ENCODE measurements at regions not wholly inside any gene's neighbourhood (a gene's known extent, or its start where the extent isn't known, plus 50 kb on each side); places are given as distances from the start of the nearest gene placed in this dataset.

DNA sequence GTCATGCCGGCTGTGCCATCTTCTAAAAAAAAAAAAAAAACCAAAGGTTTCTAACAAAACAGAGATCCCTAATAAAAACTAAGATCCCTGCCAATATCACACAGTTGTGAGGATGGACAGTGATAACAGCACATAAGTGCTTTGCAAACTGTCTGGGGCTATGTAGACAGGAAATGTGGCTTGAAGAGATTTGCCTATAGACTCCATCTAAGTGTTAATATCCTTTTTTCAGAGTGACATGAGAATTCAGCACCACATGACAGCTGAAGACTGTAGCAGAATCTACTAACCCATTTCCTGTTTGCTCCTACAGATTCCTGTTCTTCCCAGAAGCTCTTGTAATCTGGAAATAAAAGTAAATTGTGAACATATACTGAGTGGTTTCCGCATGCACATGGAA lies 215.4 kb downstream of the KDR start:
- Histone ChIP-seq H3K27ac (ENCODE audit: insufficient read length, low read depth, low read length) (no peak overlapping the region), H2BK120ac (ENCODE audit: low read depth, low read length, poor library complexity, severe bottlenecking) (no peak overlapping the region), H3K23ac (ENCODE audit: insufficient read length, low read depth, low read length) (no peak overlapping the region), H2BK12ac (ENCODE audit: insufficient read length, low read depth, low read length) (no peak overlapping the region), H3K4me2 (ENCODE audit: insufficient read depth, insufficient read length, low read length) (no peak overlapping the region), H3T11ph (ENCODE audit: low read length) (no peak overlapping the region), H3K14ac (ENCODE audit: insufficient read depth, low read length) (no peak overlapping the region), H3K56ac (ENCODE audit: insufficient read length, low read depth, low read length) (no peak overlapping the region), H2AFZ (ENCODE audit: low read length) (no peak overlapping the region), H3K4me1 (ENCODE audit: insufficient read depth, low read length) (0 out of 2 replicates have a peak, but pooled peaks cover 3% of the 10 kb centered on the region), H3K4ac (ENCODE audit: low read depth, low read length) (no peak overlapping the region), H3K9ac (ENCODE audit: extremely low read depth, insufficient read length, low read length) (no peak overlapping the region), H3K18ac (ENCODE audit: insufficient read length, low read depth, low read length) (no peak overlapping the region), H4K5ac (ENCODE audit: insufficient read length, low read depth, low read length) (no peak overlapping the region), H4K91ac (ENCODE audit: insufficient read length, low read depth, low read length) (no peak overlapping the region), H2BK15ac (ENCODE audit: low read depth, low read length) (no peak overlapping the region), H4K20me1 (ENCODE audit: control insufficient read depth, insufficient read depth, insufficient read length) (no peaks in the 10 kb centered on the region), H3K27me3 (ENCODE audit: insufficient read depth, low read length) (no peaks in the 10 kb centered on the region), H4K8ac (replicated peaks; ENCODE audit: insufficient read length, low read depth, low read length) (no peak overlapping the region), H2BK20ac (ENCODE audit: low read depth, low read length, poor library complexity, severe bottlenecking) (no peak overlapping the region), H3K9me3 (ENCODE audit: control insufficient read depth, low read depth, low read length) (no peaks in the 10 kb centered on the region), H3K23me2 (ENCODE audit: insufficient read length, low read depth, low read length, poor library complexity, severe bottlenecking) (no peaks in the 10 kb centered on the region), H2AK5ac (ENCODE audit: insufficient read length, low read length) (no peak overlapping the region), H2BK5ac (ENCODE audit: insufficient read length, low read length) (no peak overlapping the region), H3K79me2 (ENCODE audit: insufficient read depth, low read length) (no peaks in the 10 kb centered on the region; the same call in 1 of the 2 replicates), H3K79me1 (ENCODE audit: insufficient read depth, low read depth, low read length, poor library complexity, severe bottlenecking) (no peaks in the 10 kb centered on the region)
- H3K4me1 Mint-ChIP-seq: peaks cover 7 to 12% of the 10 kb centered on the region in 2 experiments
- no CpG with 5 or more reads among the region's 2 CpGs for WGBS (ENCODE audit: extremely low coverage, insufficient read length, low lambda C conversion rate)
- no peak overlapping the region for H3K27ac Mint-ChIP-seq
- TF ChIP-seq, protein P1, sequence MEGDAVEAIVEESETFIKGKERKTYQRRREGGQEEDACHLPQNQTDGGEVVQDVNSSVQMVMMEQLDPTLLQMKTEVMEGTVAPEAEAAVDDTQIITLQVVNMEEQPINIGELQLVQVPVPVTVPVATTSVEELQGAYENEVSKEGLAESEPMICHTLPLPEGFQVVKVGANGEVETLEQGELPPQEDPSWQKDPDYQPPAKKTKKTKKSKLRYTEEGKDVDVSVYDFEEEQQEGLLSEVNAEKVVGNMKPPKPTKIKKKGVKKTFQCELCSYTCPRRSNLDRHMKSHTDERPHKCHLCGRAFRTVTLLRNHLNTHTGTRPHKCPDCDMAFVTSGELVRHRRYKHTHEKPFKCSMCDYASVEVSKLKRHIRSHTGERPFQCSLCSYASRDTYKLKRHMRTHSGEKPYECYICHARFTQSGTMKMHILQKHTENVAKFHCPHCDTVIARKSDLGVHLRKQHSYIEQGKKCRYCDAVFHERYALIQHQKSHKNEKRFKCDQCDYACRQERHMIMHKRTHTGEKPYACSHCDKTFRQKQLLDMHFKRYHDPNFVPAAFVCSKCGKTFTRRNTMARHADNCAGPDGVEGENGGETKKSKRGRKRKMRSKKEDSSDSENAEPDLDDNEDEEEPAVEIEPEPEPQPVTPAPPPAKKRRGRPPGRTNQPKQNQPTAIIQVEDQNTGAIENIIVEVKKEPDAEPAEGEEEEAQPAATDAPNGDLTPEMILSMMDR (conservative IDR thresholded peaks at IDR 0.05): no peak
- no peaks in the 10 kb centered on the region for H3K27me3 Mint-ChIP-seq (ENCODE audit: low read depth)
- H3K9me3 Mint-ChIP-seq: peaks cover 8 to 11% of the 10 kb centered on the region in 2 experiments
- DNase-seq: no peak
- H3K4me3 Mint-ChIP-seq: no peak overlapping the region
- H3K36me3 Mint-ChIP-seq (ENCODE audit: insufficient read depth in 1 of 3, low read depth in 3 of 3): peaks cover 0 to 9% (median 2%) of the 10 kb centered on the region in 3 experiments; a peak in 3 of 7 replicates
